ENCODE measurements at regions not wholly inside any gene's neighbourhood (a gene's known extent, or its start where the extent isn't known, plus 50 kb on each side); places are given as distances from the start of the nearest gene placed in this dataset.

DNA sequence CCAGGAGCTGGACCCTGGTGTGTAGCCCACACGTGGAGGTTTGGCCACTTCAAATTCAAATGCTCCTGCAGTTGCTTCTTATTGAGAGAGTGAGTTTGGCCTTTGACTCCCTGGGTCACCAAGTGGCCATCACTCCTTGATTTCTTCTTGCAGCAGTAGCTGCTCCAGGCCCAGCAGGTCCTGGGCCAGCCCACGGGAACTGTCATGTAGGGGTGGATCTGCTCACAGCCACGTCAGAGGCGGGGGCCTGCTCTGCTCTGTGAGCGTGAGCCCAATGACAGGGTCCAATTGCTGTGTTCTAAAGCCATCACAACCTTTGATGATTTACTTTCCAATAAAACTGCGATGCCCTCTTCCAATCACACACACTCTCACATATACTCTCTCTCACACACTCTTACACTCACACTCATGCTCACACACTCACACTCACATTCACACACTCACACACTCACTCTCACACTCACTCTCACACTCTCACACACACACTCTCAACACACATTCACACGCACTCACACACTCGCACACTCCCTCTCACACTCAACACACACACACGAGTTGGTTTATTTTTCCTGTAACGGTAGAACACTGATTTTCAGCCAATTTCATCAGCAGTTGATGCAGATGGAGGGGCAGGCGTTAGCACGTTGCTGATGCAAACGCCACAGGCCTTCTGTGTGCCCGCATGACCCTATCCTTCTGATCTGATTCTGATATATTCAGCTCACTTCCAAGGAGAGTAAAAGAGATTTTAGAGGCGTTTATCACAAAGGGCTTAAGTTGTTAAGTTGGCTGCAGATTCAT is 210.7 kb upstream of the PPP2R2D start:
- Histone ChIP-seq H3K4me1 (no peaks in the 10 kb centered on the region), H3K4me3 (no peak overlapping the region), H3K27ac (no peak overlapping the region), H3K36me3 (no peaks in the 10 kb centered on the region), H3K27me3 (no peaks in the 10 kb centered on the region), H3K9me3 (peaks cover 0 to 8% (median 0%) of the 10 kb centered on the region in 4 donors)
- TF ChIP-seq POLR2A (IDR thresholded peaks at IDR 0.05) = no peak
- no peak for TF ChIP-seq EP300 (IDR thresholded peaks at IDR 0.05)
- TF ChIP-seq, protein P1, sequence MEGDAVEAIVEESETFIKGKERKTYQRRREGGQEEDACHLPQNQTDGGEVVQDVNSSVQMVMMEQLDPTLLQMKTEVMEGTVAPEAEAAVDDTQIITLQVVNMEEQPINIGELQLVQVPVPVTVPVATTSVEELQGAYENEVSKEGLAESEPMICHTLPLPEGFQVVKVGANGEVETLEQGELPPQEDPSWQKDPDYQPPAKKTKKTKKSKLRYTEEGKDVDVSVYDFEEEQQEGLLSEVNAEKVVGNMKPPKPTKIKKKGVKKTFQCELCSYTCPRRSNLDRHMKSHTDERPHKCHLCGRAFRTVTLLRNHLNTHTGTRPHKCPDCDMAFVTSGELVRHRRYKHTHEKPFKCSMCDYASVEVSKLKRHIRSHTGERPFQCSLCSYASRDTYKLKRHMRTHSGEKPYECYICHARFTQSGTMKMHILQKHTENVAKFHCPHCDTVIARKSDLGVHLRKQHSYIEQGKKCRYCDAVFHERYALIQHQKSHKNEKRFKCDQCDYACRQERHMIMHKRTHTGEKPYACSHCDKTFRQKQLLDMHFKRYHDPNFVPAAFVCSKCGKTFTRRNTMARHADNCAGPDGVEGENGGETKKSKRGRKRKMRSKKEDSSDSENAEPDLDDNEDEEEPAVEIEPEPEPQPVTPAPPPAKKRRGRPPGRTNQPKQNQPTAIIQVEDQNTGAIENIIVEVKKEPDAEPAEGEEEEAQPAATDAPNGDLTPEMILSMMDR (IDR thresholded peaks at IDR 0.05) = no peak
- DNase-seq (ENCODE audit: low spot score in 2 of 2) = no peak
- WGBS, 2 donors = 71 to 74% methylated on average over 15 of the region's 15 CpGs

DNA sequence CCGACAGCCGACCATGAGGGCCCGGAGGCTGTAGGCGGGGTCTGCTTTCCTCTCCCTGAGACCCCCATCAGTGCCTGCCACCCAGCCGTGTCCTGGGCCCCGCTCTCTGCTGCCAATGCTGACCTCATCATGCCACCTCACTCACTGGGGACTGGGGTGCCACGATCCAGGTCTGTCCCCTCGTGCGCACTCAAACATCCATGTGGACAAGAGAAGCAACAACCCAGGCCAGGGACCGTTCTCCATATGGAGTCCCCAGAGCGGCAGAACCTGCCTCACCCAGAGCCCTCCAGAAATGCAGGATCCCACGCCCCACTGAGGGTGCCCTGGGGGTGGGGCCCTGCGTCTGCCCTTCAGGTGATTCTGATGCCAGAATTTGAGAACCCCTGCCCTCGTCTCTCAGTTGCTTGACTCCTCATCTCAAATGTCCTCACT is 210.0 kb upstream of the PPP2R2D start:
- no peak overlapping the region for H3K4me3 ChIP-seq
- H3K27ac ChIP-seq = no peak overlapping the region
- no peaks in the 10 kb centered on the region for H3K36me3 ChIP-seq
- no peaks in the 10 kb centered on the region for H3K4me1 ChIP-seq
- DNase-seq (ENCODE audit: low spot score in 2 of 2) = no peak
- 80 to 81% methylated on average over 14 of the region's 14 CpGs for WGBS, 2 donors
- H3K27me3 ChIP-seq = no peaks in the 10 kb centered on the region
- H3K9me3 ChIP-seq = peaks cover 0 to 8% (median 0%) of the 10 kb centered on the region in 4 donors
- TF ChIP-seq EP300 (IDR thresholded peaks at IDR 0.05) = no peak

DNA sequence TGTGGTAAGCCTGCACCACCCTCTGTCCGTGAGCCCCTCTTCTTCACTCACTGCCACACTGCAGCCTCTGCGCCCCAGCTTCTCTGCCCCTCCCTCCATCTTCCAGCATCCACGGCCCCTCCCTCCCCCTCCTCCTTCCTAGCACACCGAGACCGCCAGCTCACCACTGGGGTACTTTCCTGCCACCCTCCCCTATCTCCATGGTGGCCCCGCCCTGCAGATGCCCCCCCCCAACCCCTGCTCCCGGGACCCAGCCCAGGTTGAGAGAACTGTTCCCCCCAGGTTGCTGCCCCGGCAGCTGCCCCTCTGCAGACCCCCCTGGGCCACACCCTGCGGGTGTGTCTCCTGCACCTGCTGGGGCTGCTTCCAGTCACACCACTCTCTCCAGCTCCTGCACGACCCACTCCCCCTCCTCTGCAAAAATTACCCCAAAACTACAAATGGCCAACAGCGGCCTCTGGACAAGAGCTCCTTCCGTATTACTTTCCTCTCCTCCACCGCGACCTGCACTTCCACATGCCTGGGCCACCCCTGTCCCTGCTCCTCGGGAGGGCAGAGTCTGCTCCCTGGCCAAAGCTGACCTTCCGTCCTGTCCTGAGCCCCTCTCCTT is 209.2 kb upstream of the PPP2R2D start:
- no peak overlapping the region for H3K27ac ChIP-seq
- H3K36me3 ChIP-seq = no peaks in the 10 kb centered on the region
- no peaks in the 10 kb centered on the region for H3K4me1 ChIP-seq
- 78% methylated on average over 14 to 16 of the region's 16 CpGs for WGBS, 2 donors
- no peaks in the 10 kb centered on the region for H3K27me3 ChIP-seq
- no peak overlapping the region for H3K4me3 ChIP-seq
- H3K9me3 ChIP-seq = peaks cover 0 to 8% (median 0%) of the 10 kb centered on the region in 4 donors
- DNase-seq (ENCODE audit: low spot score in 2 of 2) = no peak
- TF ChIP-seq EP300 (IDR thresholded peaks at IDR 0.05) (no peak), POLR2A (IDR thresholded peaks at IDR 0.05) (no peak)
- TF ChIP-seq, protein P1 (IDR thresholded peaks at IDR 0.05) = no peak

DNA sequence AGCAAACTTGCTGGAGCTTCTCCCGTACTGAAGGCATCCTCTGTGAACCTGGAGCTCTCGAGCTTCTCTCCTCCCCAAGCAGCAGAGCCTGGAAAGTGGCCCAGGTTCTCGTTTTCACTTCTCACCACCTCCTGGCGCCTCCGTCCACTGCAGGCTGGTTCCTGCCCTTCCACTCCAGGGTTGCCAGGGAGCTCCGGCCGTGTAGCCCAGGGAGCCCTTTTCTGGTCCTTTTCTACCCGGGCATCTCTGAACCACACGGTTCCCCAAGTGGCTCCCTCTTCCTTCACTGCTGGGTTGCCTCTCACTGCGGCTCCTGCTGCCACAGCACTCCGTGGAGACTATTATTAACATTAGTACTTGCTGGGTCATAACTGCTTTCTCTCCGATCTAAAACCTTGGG is 208.6 kb upstream of the PPP2R2D start:
- 68 to 69% methylated on average over 12 of the region's 12 CpGs for WGBS, 2 donors
- DNase-seq (ENCODE audit: low spot score in 2 of 2) = no peak
- Histone ChIP-seq H3K4me3 (no peak overlapping the region), H3K27me3 (no peaks in the 10 kb centered on the region), H3K36me3 (no peaks in the 10 kb centered on the region), H3K27ac (no peak overlapping the region), H3K4me1 (no peaks in the 10 kb centered on the region), H3K9me3 (peaks cover 0 to 8% (median 0%) of the 10 kb centered on the region in 4 donors)
- TF ChIP-seq EP300 (IDR thresholded peaks at IDR 0.05) = no peak
- TF ChIP-seq, protein P1 (IDR thresholded peaks at IDR 0.05) = no peak
- TF ChIP-seq POLR2A (IDR thresholded peaks at IDR 0.05) = no peak

DNA sequence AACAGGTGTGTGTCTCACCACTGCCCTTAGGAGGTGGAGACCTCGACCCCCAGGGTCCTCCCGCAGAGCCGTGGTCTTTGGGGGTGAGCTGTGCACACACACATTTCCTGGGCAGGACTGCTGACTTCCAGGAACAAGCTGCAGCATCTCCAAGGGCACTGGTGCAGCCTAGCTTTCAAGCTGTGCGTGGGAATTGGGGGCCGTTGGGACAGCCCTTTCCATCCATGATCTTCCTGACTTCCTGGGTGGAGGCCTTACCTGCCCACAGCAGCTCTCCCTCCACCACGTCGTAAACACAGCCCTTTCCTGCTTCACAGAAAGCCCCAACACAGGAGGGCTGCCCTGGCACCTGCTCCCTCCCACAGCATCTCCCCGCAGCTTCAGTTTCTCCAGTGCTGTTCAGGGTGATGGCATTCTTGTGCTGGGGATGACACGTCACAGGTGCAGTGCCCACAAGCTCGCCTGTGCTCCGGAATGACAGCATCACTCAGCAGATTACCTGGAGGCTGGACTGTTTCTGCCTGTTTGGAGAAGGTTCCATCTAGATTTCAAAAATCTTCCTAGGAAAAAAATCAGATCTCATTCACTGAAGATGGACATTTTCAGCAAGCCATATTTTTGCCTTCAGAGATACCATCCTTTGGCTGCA is 208.0 kb upstream of the PPP2R2D start:
- H3K27ac ChIP-seq = no peak overlapping the region
- TF ChIP-seq EP300 (IDR thresholded peaks at IDR 0.05) (no peak), POLR2A (IDR thresholded peaks at IDR 0.05) (no peak)
- TF ChIP-seq, protein P1 (IDR thresholded peaks at IDR 0.05) = no peak
- no peaks in the 10 kb centered on the region for H3K27me3 ChIP-seq
- H3K36me3 ChIP-seq = no peaks in the 10 kb centered on the region
- DNase-seq (ENCODE audit: low spot score in 2 of 2) = no peak
- 56 to 66% methylated on average over 11 of the region's 11 CpGs for WGBS, 2 donors
- H3K9me3 ChIP-seq = peaks cover 0 to 8% (median 0%) of the 10 kb centered on the region in 4 donors
- H3K4me3 ChIP-seq = no peak overlapping the region
- no peaks in the 10 kb centered on the region for H3K4me1 ChIP-seq
